Immature natural killer cell (primary cell): ENCODE measurements at regions not wholly inside any gene's neighbourhood (a gene's known extent, or its start where the extent isn't known, plus 50 kb on each side); places are given as distances from the start of the nearest gene placed in this dataset.

ENCODE experiments used
- DNase-seq, 3 donors: peaks; one replicate each; pipeline ENCODE4 v3.0.0; 2022; ENCODE audit warnings: mixed read lengths in 1 of 3
- H3K27ac Mint-ChIP-seq, 6 donors: one replicate each; pipeline ENCODE4 v1.8.0; 2020; ENCODE audit warnings: mixed read lengths in 6 of 6, mild to moderate bottlenecking in 5 of 6, inconsistent platforms in 4 of 6, moderate library complexity in 3 of 6
- H3K27me3 Mint-ChIP-seq, 3 donors: one replicate each; pipeline ENCODE4 v1.8.0; 2020 to 2021; ENCODE audit warnings: low read depth in 3 of 3, mild to moderate bottlenecking in 3 of 3, mixed read lengths in 3 of 3, moderate library complexity in 3 of 3, inconsistent platforms in 1 of 3
- H3K36me3 Mint-ChIP-seq, 3 donors: one replicate each; pipeline ENCODE4 v1.8.0; 2020; ENCODE audit warnings: mixed read lengths in 3 of 3, inconsistent platforms in 2 of 3, mild to moderate bottlenecking in 2 of 3
- H3K4me1 Mint-ChIP-seq, 2 donors: one replicate each; pipeline ENCODE4 v1.8.0; 2020; ENCODE audit warnings: inconsistent platforms in 2 of 2, mild to moderate bottlenecking in 2 of 2, mixed read lengths in 2 of 2, moderate library complexity in 1 of 2
- H3K4me3 Mint-ChIP-seq, 5 donors: one replicate each; pipeline ENCODE4 v1.8.0; 2020; ENCODE audit warnings: mild to moderate bottlenecking in 5 of 5, mixed read lengths in 5 of 5, inconsistent platforms in 3 of 5, moderate library complexity in 3 of 5
- H3K9me3 Mint-ChIP-seq, 6 donors: one replicate each; pipeline ENCODE4 v1.8.0; 2020; ENCODE audit warnings: mild to moderate bottlenecking in 6 of 6, mixed read lengths in 6 of 6, inconsistent platforms in 4 of 6, moderate library complexity in 3 of 6

DNA sequence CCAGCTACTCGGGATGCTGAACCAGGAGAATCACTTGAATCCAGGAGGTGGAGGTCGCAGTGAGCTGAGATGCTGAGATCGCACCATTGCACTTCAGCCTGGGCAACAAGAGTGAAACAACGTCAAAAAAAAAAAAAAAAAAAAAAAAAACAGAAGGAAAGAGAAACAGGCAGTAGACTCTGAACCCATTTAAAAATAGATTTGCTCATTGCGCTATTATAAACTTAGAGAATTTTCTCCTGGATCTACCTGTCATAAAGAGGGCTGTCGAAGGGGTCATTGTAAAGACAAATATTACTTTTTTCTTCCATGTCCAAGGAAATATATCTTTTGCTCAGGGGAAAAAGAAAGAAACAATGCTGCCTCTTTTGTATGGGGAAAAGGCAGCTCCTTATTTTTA is 425.0 kb upstream of the ID2 start:
- Mint-ChIP-seq H3K4me1 (peaks cover 49 to 61% of the 10 kb centered on the region in 2 donors), H3K27me3 (peaks cover 0 to 2% (median 1%) of the 10 kb centered on the region in 3 donors), H3K9me3 (no peaks in the 10 kb centered on the region)

DNA sequence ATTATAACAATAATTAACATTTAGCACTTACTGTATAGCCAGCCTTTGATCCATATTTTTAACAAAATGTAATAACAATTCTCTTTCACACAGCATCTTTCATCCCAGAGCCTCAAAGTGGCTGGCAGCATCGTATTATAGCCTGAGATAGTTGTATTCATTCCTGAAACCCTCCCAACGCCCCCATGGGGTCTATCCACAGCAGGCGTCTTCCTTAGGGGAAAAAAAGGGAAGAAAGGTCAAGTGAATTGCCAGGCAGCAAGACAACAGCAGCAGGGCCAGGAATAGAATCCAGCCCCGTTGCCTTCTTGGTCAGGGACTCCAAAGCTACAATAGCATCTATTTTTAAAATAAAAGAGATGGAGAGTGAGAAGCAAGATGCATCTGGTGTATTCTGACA is 424.4 kb upstream of the ID2 start:
- no peak overlapping the region for H3K4me3 Mint-ChIP-seq
- peaks cover 0 to 2% (median 1%) of the 10 kb centered on the region in 3 donors for H3K27me3 Mint-ChIP-seq
- peak overlapping the region in 3 of 6 donors; percentile 49 to 95 (median 53) for H3K27ac Mint-ChIP-seq
- no peaks in the 10 kb centered on the region for H3K9me3 Mint-ChIP-seq
- no peak for DNase-seq
- H3K36me3 Mint-ChIP-seq, result peaks cover 37 to 65% (median 38%) of the 10 kb centered on the region in 3 donors
- H3K4me1 Mint-ChIP-seq, result peaks cover 47 to 62% of the 10 kb centered on the region in 2 donors

More for the DNA sequence above, 425.0 kb upstream of the ID2 start:
- no peak for DNase-seq
- peaks cover 41 to 69% (median 42%) of the 10 kb centered on the region in 3 donors for H3K36me3 Mint-ChIP-seq
- H3K27ac Mint-ChIP-seq, result peak overlapping the region in 3 of 6 donors; percentile 53 to 95 (median 66)
- H3K4me3 Mint-ChIP-seq, result no peak overlapping the region

DNA sequence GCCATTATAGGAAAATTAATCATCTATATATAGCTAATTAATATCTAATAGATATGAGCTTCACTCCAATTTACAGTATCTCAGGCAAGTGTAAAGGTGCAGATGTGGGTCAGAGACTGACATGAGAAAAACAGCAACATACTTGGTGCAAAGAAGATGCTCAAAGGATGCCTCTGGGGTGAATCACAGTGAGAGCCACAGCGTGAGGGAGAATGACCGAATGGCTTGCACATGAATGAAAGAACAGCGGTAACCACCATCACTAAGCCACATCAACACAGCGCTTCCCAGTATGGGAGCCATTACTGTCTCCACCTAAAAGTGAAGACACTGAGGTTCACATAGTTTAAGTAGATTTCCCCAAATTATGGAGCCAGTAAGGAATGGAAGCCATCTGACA is 423.4 kb upstream of the ID2 start:
- H3K9me3 Mint-ChIP-seq, result no peaks in the 10 kb centered on the region
- no peak overlapping the region for H3K4me3 Mint-ChIP-seq
- peaks cover 49 to 62% of the 10 kb centered on the region in 2 donors for H3K4me1 Mint-ChIP-seq
- H3K36me3 Mint-ChIP-seq, result peaks cover 35 to 62% (median 38%) of the 10 kb centered on the region in 3 donors
- DNase-seq, result no peak
- H3K27me3 Mint-ChIP-seq, result peaks cover 0 to 2% (median 1%) of the 10 kb centered on the region in 3 donors
- H3K27ac Mint-ChIP-seq, result peak overlapping the region in 3 of 6 donors; percentile 84 to 95 (median 95)

DNA sequence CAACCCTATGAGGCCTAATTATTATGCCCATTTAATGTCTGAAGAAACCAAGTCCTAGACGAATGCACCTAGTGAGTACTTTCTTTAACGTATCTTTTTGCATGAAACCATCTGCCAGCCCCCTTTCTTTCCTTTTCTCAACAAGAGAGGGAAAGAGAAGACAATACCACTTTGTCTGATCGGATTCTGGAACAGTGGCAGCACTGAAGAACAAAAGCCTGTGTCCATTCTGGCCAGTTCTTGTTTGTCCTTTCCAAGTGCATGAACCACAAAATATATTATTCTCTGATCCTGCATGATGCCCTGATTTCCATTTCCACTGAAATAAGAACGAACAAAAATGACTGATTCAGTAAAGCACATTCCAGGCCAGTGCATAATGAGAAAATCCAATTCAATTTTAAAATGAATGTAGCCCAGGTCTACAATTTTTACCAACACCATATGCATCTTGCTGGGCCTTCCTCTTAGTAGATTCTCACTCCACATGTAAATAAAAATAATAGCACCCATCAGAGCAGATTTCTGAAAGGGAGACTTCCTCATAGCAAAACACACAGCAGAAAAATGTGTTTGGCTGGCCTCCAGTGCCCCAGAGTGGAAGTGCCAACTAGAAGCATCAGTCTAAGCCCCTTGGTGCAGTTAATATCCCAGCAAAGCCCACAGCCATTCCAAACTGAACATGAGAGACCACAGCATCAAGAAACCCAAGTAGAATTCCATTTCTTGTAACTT is 422.6 kb upstream of the ID2 start:
- Mint-ChIP-seq H3K4me1 (peaks cover 45 to 62% of the 10 kb centered on the region in 2 donors), H3K27me3 (peaks cover 0 to 2% (median 1%) of the 10 kb centered on the region in 3 donors), H3K9me3 (no peaks in the 10 kb centered on the region), H3K36me3 (peaks cover 36 to 55% (median 39%) of the 10 kb centered on the region in 3 donors), H3K27ac (peak overlapping the region in 5 of 6 donors; percentile 60 to 95 (median 95)), H3K4me3 (no peak overlapping the region)
- DNase-seq, result no peak

DNA sequence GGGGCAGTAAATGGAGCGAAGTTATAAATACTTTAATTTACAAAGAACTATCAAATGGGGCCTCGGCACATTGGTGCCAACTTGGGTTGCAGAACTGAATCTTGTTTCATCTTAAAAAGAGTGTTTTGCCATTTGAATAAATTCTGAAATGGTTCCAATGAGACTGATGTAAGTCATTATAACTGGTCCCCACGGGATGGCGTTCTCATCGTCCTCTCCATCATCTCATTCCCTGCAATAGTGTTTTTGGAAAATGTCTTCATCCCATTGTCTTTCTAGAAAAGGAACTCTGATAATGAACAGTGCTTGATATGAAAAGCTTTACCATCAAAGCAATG is 422.0 kb upstream of the ID2 start:
- Mint-ChIP-seq H3K36me3 (peaks cover 39 to 56% (median 39%) of the 10 kb centered on the region in 3 donors), H3K4me1 (peaks cover 40 to 62% of the 10 kb centered on the region in 2 donors), H3K9me3 (no peaks in the 10 kb centered on the region), H3K27ac (peak overlapping the region; percentile 68 to 95 (median 92)), H3K27me3 (peaks cover 0 to 2% (median 1%) of the 10 kb centered on the region in 3 donors), H3K4me3 (peak overlapping the region in 4 of 5 donors; percentile 45 to 83 (median 66))
- no peak for DNase-seq

DNA sequence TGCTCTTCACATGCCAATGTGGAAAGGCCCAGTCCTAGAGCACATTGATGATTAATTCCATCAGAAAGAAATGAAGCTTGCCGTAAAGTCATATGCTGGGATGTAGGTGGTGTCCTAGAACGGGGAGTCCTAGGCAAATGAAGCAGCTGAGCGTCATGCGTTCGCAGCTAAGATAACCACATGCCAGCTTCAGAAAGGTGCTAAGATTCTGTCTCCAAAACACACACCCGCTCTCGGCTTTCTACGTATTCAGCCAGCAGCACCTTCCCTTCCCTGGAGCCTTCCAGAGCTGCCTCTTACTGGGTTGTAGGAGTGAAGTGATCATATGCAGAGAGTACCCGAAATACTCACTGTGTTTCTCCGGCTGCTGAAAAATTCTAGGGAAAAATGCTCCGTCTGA is 421.6 kb upstream of the ID2 start:
- Mint-ChIP-seq H3K9me3 (no peaks in the 10 kb centered on the region), H3K4me1 (peaks cover 40 to 63% of the 10 kb centered on the region in 2 donors), H3K27ac (peak overlapping the region; percentile 67 to 95 (median 92)), H3K36me3 (peaks cover 38 to 57% (median 40%) of the 10 kb centered on the region in 3 donors), H3K27me3 (peaks cover 0 to 3% (median 1%) of the 10 kb centered on the region in 3 donors), H3K4me3 (peak overlapping the region; percentile 36 to 83 (median 55))
- DNase-seq, result peak; percentile 58 to 70 (median 67)

DNA sequence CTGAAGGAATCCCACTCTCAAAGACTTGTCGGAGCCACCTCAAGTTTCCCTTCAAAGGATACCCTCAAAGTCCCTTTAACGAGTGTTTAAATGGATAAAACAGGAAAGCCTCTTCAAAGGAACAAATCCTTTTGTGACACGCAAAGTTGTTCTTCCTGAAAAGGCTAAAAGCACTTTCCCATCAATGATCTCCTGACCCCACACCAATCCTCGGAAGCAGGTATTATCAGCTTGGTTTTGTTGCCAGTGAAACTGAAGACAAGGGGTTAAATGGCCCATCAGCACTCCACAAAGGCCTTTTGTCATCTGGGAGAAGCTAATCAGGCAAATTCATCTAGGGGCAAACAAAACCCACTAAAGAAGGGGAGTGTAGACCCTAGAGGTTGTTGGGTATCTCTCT is 418.0 kb upstream of the ID2 start:
- peaks cover 15 to 45% (median 45%) of the 10 kb centered on the region in 3 donors for H3K36me3 Mint-ChIP-seq
- peaks cover 0 to 6% (median 1%) of the 10 kb centered on the region in 3 donors for H3K27me3 Mint-ChIP-seq
- peak overlapping the region in 5 of 6 donors; percentile 15 to 95 (median 72) for H3K27ac Mint-ChIP-seq
- no peak for DNase-seq
- peaks cover 52 to 88% of the 10 kb centered on the region in 2 donors for H3K4me1 Mint-ChIP-seq
- no peak overlapping the region for H3K4me3 Mint-ChIP-seq
- H3K9me3 Mint-ChIP-seq, result no peaks in the 10 kb centered on the region

DNA sequence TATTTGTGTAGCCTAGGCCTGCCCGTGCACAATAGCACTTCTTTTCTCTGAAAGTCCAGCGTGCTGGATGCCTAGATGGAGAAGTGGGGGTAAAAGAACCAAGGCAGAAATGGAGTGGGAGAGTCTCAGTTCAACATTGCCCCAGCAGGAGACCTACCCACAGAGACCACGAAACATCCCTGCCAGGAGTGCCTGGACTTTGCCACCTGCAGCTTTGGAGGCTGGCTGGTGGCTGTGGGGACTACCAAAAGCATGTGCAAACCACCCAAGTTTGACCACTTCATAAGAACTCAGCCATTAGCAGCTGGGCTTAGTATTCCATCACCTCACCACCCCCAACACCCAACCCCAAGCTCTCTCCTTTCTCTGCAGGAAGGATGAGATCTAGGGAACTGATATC is 416.9 kb upstream of the ID2 start:
- Mint-ChIP-seq H3K27ac (peak overlapping the region; percentile 29 to 95 (median 69)), H3K9me3 (no peaks in the 10 kb centered on the region), H3K4me1 (peaks cover 43 to 77% of the 10 kb centered on the region in 2 donors), H3K4me3 (no peak overlapping the region), H3K36me3 (peaks cover 14 to 42% (median 36%) of the 10 kb centered on the region in 3 donors), H3K27me3 (peaks cover 0 to 6% (median 1%) of the 10 kb centered on the region in 3 donors)
- DNase-seq, result no peak

DNA sequence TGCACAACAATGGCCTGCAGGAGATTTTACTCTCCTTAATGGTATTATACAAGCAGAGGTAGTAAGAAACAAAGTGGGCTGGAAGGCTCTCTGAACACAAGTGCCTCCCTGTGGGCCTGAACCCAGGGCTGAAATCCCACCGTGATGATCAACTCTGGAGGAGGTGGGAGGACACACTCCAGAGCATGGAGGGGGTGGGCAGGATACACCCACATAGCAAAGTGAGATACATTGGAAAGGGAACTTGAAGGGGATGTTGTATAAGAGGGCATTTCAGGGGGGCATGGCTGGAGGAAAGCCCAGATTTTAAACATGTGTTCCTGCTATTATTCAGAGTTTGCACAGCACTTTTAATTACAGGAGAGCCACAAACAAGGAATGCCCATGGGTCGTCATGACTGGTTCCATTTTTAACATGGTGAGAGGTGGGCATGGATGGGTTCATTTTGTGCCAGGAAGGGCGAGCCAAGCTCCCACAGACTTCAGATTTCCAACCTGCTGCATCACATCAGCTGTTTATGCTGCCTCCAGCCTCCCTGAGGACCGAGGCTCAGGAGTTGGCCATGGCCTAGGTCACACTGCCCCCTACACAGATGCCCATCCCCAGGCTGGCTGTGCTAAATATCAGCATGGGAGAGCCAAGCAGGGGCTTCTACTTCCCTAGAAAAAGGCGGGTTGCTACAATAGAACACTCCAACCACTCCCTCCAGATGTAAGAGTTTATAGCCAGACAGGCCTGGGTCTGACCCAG is 416.2 kb upstream of the ID2 start:
- Mint-ChIP-seq H3K4me1 (peaks cover 36 to 76% of the 10 kb centered on the region in 2 donors), H3K4me3 (no peak overlapping the region), H3K9me3 (no peaks in the 10 kb centered on the region), H3K36me3 (peaks cover 14 to 41% (median 37%) of the 10 kb centered on the region in 3 donors), H3K27me3 (peaks cover 0 to 4% (median 0%) of the 10 kb centered on the region in 3 donors), H3K27ac (peak overlapping the region in 3 of 6 donors; percentile 39 to 95 (median 73))
- DNase-seq, result no peak

DNA sequence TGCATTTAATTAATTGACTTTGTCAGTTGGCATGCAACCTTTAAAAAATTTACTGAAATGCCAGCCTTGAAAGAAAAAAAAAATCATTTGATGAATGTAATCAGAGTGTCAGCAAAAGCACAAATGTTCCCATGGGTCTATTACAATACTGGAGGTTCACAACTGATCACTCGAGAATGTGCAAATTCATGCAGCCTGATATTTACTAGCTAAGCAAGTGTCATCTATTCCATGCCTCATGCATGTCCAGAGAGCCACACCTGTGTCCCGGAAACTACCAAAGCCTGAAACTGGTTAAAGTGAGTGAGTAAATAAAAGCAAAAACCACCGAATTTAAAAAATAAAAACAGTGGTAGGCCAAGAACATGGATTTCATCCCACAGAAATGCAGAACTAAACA is 415.3 kb upstream of the ID2 start:
- no peak for DNase-seq
- Mint-ChIP-seq H3K36me3 (peaks cover 14 to 49% (median 41%) of the 10 kb centered on the region in 3 donors), H3K4me3 (no peak overlapping the region), H3K9me3 (no peaks in the 10 kb centered on the region), H3K27me3 (peaks cover 0 to 4% (median 0%) of the 10 kb centered on the region in 3 donors), H3K4me1 (peaks cover 31 to 76% of the 10 kb centered on the region in 2 donors), H3K27ac (peak overlapping the region in 2 of 6 donors; percentile 21 to 40)

DNA sequence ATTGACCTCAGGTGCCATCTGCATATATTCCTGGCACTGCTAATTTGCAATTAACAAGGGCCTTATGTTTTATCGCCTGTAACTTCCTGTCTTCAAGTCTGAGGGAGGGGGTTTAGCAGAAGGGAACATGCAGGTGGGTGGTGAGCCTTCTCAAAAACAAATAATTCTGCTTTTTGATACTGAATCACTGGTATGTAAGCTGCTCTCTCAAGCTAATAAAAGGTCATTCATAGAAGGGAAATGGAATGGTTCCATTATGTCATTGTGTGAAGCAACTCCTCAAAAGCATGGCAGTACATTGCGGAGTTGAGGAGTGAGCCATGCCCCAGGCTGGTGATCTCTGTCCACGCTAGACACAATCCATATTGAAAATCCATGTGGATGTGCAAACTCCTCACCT is 414.8 kb upstream of the ID2 start:
- Mint-ChIP-seq H3K27me3 (peaks cover 0 to 4% (median under 1%) of the 10 kb centered on the region in 3 donors), H3K36me3 (peaks cover 16 to 54% (median 45%) of the 10 kb centered on the region in 3 donors), H3K9me3 (no peaks in the 10 kb centered on the region), H3K27ac (peak overlapping the region in 5 of 6 donors; percentile 21 to 40 (median 36)), H3K4me1 (peaks cover 31 to 76% of the 10 kb centered on the region in 2 donors), H3K4me3 (no peak overlapping the region)
- DNase-seq, result no peak

DNA sequence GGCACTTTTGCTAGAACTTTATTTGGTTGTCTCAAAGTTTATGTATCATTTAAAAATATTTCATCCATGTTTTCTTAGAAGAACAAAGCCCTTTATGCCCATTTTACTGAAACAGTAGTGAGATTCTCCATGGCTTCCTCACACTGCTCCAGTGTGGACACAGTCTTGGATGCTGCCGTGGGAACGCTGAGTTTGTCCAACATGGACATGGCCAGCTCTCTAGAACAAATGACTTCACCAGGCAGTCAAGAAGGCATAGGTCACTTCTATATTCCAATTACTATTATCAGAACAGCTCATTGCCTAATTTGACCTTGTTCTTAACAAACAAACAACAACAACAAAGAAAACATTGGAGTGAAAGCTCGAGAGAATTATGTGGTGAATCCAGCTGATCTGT is 414.1 kb upstream of the ID2 start:
- H3K9me3 Mint-ChIP-seq, result no peaks in the 10 kb centered on the region
- peaks cover 0 to 4% (median 2%) of the 10 kb centered on the region in 3 donors for H3K27me3 Mint-ChIP-seq
- H3K36me3 Mint-ChIP-seq, result peaks cover 21 to 61% (median 51%) of the 10 kb centered on the region in 3 donors
- no peak overlapping the region for H3K4me3 Mint-ChIP-seq
- no peak for DNase-seq
- H3K27ac Mint-ChIP-seq, result peak overlapping the region; percentile 17 to 50 (median 28)
- H3K4me1 Mint-ChIP-seq, result peaks cover 33 to 78% of the 10 kb centered on the region in 2 donors

DNA sequence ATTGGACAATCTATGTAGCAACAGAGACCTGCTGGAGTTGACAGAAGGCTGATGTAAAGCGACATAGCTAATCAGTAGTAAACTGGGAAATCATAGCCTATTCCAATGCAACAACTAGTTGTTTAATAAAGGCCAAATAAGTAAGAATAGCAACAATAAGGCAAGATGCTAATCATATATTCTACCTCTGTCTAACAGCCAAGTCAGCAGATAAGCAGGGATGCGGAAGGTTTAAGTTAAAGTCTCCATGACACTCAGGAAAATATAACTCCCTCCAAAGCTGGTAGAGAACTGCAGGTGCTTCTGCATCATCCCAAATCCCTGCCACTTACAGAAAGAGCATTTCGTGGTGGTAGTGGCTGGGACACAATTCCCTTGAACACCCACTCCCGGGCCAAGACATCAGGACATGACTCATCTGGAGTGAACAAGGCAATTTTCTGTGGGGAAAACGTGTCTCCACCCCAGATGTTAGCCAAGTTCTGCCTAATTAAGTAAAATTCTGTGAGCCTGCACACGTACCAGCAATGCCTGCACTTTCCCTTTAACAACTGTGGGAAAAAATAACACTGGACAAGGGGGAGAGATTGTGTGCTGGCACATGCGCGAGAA is 413.6 kb upstream of the ID2 start:
- H3K27me3 Mint-ChIP-seq, result peaks cover 0 to 4% (median 2%) of the 10 kb centered on the region in 3 donors

More for the DNA sequence above, 413.6 kb upstream of the ID2 start:
- DNase-seq, result no peak
- H3K9me3 Mint-ChIP-seq, result no peaks in the 10 kb centered on the region
- peaks cover 25 to 59% (median 55%) of the 10 kb centered on the region in 3 donors for H3K36me3 Mint-ChIP-seq
- H3K27ac Mint-ChIP-seq, result peak overlapping the region in 4 of 6 donors; percentile 17 to 50 (median 22)
- peaks cover 30 to 78% of the 10 kb centered on the region in 2 donors for H3K4me1 Mint-ChIP-seq
- no peak overlapping the region for H3K4me3 Mint-ChIP-seq
